22Rv1 (cell line): ENCODE measurements at regions not wholly inside any gene's neighbourhood (a gene's known extent, or its start where the extent isn't known, plus 50 kb on each side); places are given as distances from the start of the nearest gene placed in this dataset.

ENCODE experiments used
- H3K27ac ChIP-seq: fragments of 450-650 bp; 2 replicates; pipeline ENCODE4 v1.5.1; 2017
- ZFX ChIP-seq: fragments of 450-650 bp; IDR thresholded peaks from 2 replicates; pipeline ENCODE4 v1.6.1; 2017; ENCODE audit warnings: antibody characterized with exemption, borderline replicate concordance
- TF ChIP-seq, protein P1 (sequence below): fragments of 450-650 bp; IDR thresholded peaks from 2 replicates; pipeline ENCODE4 v1.5.1; 2017; ENCODE audit warnings: mild to moderate bottlenecking

- H3K27ac ChIP-seq: no peak overlapping the region
- TF ChIP-seq, protein P1, sequence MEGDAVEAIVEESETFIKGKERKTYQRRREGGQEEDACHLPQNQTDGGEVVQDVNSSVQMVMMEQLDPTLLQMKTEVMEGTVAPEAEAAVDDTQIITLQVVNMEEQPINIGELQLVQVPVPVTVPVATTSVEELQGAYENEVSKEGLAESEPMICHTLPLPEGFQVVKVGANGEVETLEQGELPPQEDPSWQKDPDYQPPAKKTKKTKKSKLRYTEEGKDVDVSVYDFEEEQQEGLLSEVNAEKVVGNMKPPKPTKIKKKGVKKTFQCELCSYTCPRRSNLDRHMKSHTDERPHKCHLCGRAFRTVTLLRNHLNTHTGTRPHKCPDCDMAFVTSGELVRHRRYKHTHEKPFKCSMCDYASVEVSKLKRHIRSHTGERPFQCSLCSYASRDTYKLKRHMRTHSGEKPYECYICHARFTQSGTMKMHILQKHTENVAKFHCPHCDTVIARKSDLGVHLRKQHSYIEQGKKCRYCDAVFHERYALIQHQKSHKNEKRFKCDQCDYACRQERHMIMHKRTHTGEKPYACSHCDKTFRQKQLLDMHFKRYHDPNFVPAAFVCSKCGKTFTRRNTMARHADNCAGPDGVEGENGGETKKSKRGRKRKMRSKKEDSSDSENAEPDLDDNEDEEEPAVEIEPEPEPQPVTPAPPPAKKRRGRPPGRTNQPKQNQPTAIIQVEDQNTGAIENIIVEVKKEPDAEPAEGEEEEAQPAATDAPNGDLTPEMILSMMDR: no peak
- TF ChIP-seq ZFX: no peak
These were observed 152.1 kb upstream of the PPP1R2C start for GRCh38 chrX:42930071-42930470.

- H3K27ac ChIP-seq: no peak overlapping the region
- TF ChIP-seq, protein P1: no peak
- no peak for TF ChIP-seq ZFX
These were observed 153.0 kb upstream of the PPP1R2C start for GRCh38 chrX:42930951-42931350.

GRCh38 chrX:42933187-42933586, 155.2 kb upstream of the PPP1R2C start:
- no peak overlapping the region for H3K27ac ChIP-seq
- TF ChIP-seq, protein P1: no peak
- no peak for TF ChIP-seq ZFX

- no peak overlapping the region for H3K27ac ChIP-seq
- no peak for TF ChIP-seq ZFX
- TF ChIP-seq, protein P1: no peak
These were observed 156.2 kb upstream of the PPP1R2C start for GRCh38 chrX:42934020-42934726.

DNA sequence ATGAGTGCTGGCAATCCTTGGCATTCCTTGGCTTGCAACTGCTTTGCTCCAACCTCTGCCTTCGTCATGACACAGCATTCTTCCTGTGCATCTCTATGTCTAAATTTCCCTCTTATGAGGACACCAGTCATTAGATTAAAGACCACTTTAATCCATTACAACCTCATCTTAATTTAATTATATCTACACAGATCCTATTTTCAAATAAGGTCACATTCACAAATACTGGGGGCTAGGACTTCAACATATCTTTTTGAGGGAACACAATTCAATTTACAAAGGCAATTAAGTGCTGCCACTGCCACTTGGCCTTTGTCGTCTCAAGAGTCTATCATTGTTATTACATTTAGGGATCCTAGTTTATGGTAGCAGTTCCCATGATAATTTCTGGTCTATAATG, 163.7 kb upstream of the PPP1R2C start:
- H3K27ac ChIP-seq: no peak overlapping the region
- TF ChIP-seq ZFX: no peak
- TF ChIP-seq, protein P1: no peak

GRCh38 chrX:42943051-42943974, 165.3 kb upstream of the PPP1R2C start:
- TF ChIP-seq, protein P1: no peak
- no peak for TF ChIP-seq ZFX
- H3K27ac ChIP-seq: no peak overlapping the region
